ENCODE measurements at regions not wholly inside any gene's neighbourhood (a gene's known extent, or its start where the extent isn't known, plus 50 kb on each side); places are given as distances from the start of the nearest gene placed in this dataset.

GRCh38 chr7:98534493-98534892 lies 82.6 kb upstream of the NPTX2 start:
- H3K9me3 ChIP-seq = peaks cover 2% of the 10 kb centered on the region
- no peaks in the 10 kb centered on the region for H3K4me1 ChIP-seq
- H3K36me3 ChIP-seq = no peaks in the 10 kb centered on the region
- no peak overlapping the region for H3K4me3 ChIP-seq
- WGBS = 80% methylated on average over 6 of the region's 7 CpGs
- TF ChIP-seq POLR2A (IDR thresholded peaks at IDR 0.05) = no peak
- TF ChIP-seq CTCF (IDR thresholded peaks at IDR 0.05) = no peak
- no peak for TF ChIP-seq EP300 (IDR thresholded peaks at IDR 0.05)
- no peak for TF ChIP-seq POLR2AphosphoS5 (IDR thresholded peaks at IDR 0.05)
- H3K27ac ChIP-seq = no peak overlapping the region
- H3K27me3 ChIP-seq = no peaks in the 10 kb centered on the region
- DNase-seq (ENCODE audit: low spot score in 2 of 2) = no peak

GRCh38 chr7:98531717-98532116 lies 85.4 kb upstream of the NPTX2 start:
- WGBS = 100% methylated on average over 2 of the region's 3 CpGs
- no peaks in the 10 kb centered on the region for H3K4me1 ChIP-seq
- peaks cover 2% of the 10 kb centered on the region for H3K9me3 ChIP-seq
- no peaks in the 10 kb centered on the region for H3K36me3 ChIP-seq
- no peak for DNase-seq (ENCODE audit: low spot score in 2 of 2)
- H3K4me3 ChIP-seq = no peak overlapping the region
- H3K27me3 ChIP-seq = no peaks in the 10 kb centered on the region
- TF ChIP-seq CTCF (IDR thresholded peaks at IDR 0.05) (no peak), POLR2AphosphoS5 (IDR thresholded peaks at IDR 0.05) (no peak), EP300 (IDR thresholded peaks at IDR 0.05) (no peak), POLR2A (IDR thresholded peaks at IDR 0.05) (no peak)
- H3K27ac ChIP-seq = no peak overlapping the region

DNA sequence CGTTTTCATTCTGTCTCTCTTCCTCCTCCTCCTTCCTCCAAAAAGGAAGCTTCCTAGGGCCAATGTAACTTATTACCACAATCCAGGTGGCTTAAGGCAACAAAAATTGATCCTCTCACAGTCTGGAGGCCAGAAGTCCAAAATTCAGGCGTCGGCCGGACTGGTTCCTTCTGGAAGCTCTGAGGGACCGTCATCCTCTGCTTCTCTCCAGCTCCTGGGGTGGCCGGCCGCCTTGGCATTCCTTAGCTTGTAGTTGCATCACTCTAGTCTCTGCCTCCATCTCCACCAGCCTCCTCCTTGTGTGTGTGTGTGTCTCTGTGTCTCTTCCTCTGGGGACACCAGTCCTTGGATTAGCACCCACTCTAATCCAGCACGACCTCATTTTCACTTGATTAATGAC lies 89.0 kb upstream of the NPTX2 start:
- no peak for DNase-seq (ENCODE audit: low spot score in 2 of 2)
- no peak overlapping the region for H3K27ac ChIP-seq
- peaks cover 2% of the 10 kb centered on the region for H3K9me3 ChIP-seq
- H3K27me3 ChIP-seq = no peaks in the 10 kb centered on the region
- no peaks in the 10 kb centered on the region for H3K4me1 ChIP-seq
- TF ChIP-seq POLR2A (IDR thresholded peaks at IDR 0.05) (no peak), EP300 (IDR thresholded peaks at IDR 0.05) (no peak), POLR2AphosphoS5 (IDR thresholded peaks at IDR 0.05) (no peak), CTCF (IDR thresholded peaks at IDR 0.05) (no peak)
- no peak overlapping the region for H3K4me3 ChIP-seq
- no peaks in the 10 kb centered on the region for H3K36me3 ChIP-seq
- 76% methylated on average over 8 of the region's 8 CpGs for WGBS

DNA sequence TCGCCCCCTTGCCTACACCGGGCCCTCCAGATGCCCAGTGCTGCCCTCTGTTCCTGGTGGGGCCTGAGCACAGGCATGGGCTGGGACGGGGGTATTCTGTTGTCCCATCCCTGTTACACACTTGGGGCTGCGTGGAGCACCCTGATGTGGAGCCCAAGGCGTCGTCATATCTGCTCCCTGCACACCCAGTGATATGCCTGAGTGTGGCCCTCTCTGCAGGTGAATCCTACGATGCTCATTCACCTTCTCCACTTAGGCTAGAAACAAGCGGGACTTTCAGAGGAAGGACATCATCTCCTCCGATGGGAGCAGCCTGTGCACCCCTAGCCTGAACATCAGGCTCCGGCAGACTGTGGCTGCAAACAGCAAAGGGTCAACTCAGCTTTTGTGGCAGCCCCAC lies 91.0 kb upstream of the NPTX2 start:
- DNase-seq (ENCODE audit: low spot score in 2 of 2) = no peak

DNA sequence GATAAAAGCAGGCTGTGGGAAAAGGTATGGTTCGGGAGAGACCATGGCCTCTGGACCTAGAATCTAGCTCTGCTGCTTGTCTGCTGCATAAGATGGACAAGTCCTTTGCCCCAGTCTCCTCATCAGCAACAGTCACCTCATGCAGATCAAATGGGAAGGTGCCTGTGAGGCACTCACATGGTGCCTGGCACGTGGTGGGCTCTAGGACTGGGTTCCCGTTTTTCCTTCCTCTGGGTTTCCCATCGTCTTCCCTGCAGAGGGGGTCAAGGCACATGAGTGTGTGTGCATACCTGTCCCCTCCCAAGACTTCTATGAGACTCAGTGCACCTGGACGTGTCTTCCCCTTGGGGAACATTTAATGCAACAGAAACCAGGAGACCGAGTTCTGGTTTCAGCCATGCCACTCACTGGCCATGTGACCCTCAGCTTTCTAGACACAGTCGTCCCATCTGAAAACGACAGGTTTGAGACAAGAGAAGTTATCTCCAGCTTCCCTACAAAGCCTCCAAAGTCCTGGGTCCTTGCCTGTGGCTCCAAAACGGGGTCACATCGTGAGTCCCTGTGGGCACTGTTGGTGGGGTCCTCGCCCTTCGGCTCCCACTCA lies 95.9 kb upstream of the NPTX2 start:
- Histone ChIP-seq H3K36me3 (no peaks in the 10 kb centered on the region), H3K9me3 (no peaks in the 10 kb centered on the region), H3K27me3 (no peaks in the 10 kb centered on the region), H3K4me1 (no peaks in the 10 kb centered on the region), H3K4me3 (no peak overlapping the region), H3K27ac (no peak overlapping the region)
- DNase-seq (ENCODE audit: low spot score in 2 of 2) = no peak
- no peak for TF ChIP-seq EP300 (IDR thresholded peaks at IDR 0.05)
- no peak for TF ChIP-seq CTCF (IDR thresholded peaks at IDR 0.05)
- TF ChIP-seq POLR2AphosphoS5 (IDR thresholded peaks at IDR 0.05) = no peak
- no peak for TF ChIP-seq POLR2A (IDR thresholded peaks at IDR 0.05)
- WGBS = 85% methylated on average over 8 of the region's 12 CpGs

More for the DNA sequence above, 91.0 kb upstream of the NPTX2 start:
- Histone ChIP-seq H3K9me3 (no peaks in the 10 kb centered on the region), H3K27ac (no peak overlapping the region), H3K4me1 (no peaks in the 10 kb centered on the region), H3K36me3 (no peaks in the 10 kb centered on the region), H3K4me3 (no peak overlapping the region), H3K27me3 (no peaks in the 10 kb centered on the region)
- 91% methylated on average over 10 of the region's 10 CpGs for WGBS
- TF ChIP-seq EP300 (IDR thresholded peaks at IDR 0.05) = no peak
- TF ChIP-seq CTCF (IDR thresholded peaks at IDR 0.05) = no peak
- TF ChIP-seq POLR2A (IDR thresholded peaks at IDR 0.05) = no peak
- no peak for TF ChIP-seq POLR2AphosphoS5 (IDR thresholded peaks at IDR 0.05)
